ENCODE measurements at regions not wholly inside any gene's neighbourhood (a gene's known extent, or its start where the extent isn't known, plus 50 kb on each side); places are given as distances from the start of the nearest gene placed in this dataset.
"Not testable (repeated sequence)": the region's sequence is repeated elsewhere in the genome, so short reads cannot be mapped to it uniquely, and the experiment has no call there.

GRCh38 chr3:34650131-34650530 is 851.7 kb downstream of the PDCD6IP start:
- no peak overlapping the region for H3K4me3 ChIP-seq (ENCODE audit: low read depth in 1 of 2, low read length in 2 of 2)
- no peaks in the 10 kb centered on the region for H3K9me3 ChIP-seq (ENCODE audit: control insufficient read depth in 1 of 2, low read length in 2 of 2)
- H3K9ac ChIP-seq (ENCODE audit: low read depth in 1 of 2, low read length in 2 of 2): no peak overlapping the region
- H3K27ac ChIP-seq (ENCODE audit: low read depth, low read length): no peak overlapping the region
- H3K27me3 ChIP-seq (ENCODE audit: control insufficient read depth in 1 of 2, insufficient read depth in 2 of 2, low read length in 2 of 2): no peaks in the 10 kb centered on the region
- H3K4me1 ChIP-seq (ENCODE audit: control insufficient read depth in 1 of 2, insufficient read depth in 2 of 2, low read length in 2 of 2): no peaks in the 10 kb centered on the region
- no peaks in the 10 kb centered on the region for H3K36me3 ChIP-seq (ENCODE audit: control insufficient read depth in 1 of 2, insufficient read depth in 2 of 2, low read length in 2 of 2)

GRCh38 chr3:34668915-34669314 is 870.5 kb downstream of the PDCD6IP start:
- H3K4me3 ChIP-seq (ENCODE audit: low read depth in 1 of 2, low read length in 2 of 2): no peak overlapping the region
- no peak overlapping the region for H3K9ac ChIP-seq (ENCODE audit: low read depth in 1 of 2, low read length in 2 of 2)
- H3K27me3 ChIP-seq (ENCODE audit: control insufficient read depth in 1 of 2, insufficient read depth in 2 of 2, low read length in 2 of 2): no peaks in the 10 kb centered on the region
- H3K36me3 ChIP-seq (ENCODE audit: control insufficient read depth in 1 of 2, insufficient read depth in 2 of 2, low read length in 2 of 2): no peaks in the 10 kb centered on the region
- no peak overlapping the region for H3K27ac ChIP-seq (ENCODE audit: low read depth, low read length)
- no peaks in the 10 kb centered on the region for H3K4me1 ChIP-seq (ENCODE audit: control insufficient read depth in 1 of 2, insufficient read depth in 2 of 2, low read length in 2 of 2)
- H3K9me3 ChIP-seq (ENCODE audit: control insufficient read depth in 1 of 2, low read length in 2 of 2): no peaks in the 10 kb centered on the region

- H3K27ac ChIP-seq (ENCODE audit: low read depth, low read length): no peak overlapping the region
- no peaks in the 10 kb centered on the region for H3K36me3 ChIP-seq (ENCODE audit: control insufficient read depth in 1 of 2, insufficient read depth in 2 of 2, low read length in 2 of 2)
- no peak overlapping the region for H3K4me3 ChIP-seq (ENCODE audit: low read depth in 1 of 2, low read length in 2 of 2)
- no peaks in the 10 kb centered on the region for H3K4me1 ChIP-seq (ENCODE audit: control insufficient read depth in 1 of 2, insufficient read depth in 2 of 2, low read length in 2 of 2)
- no peaks in the 10 kb centered on the region for H3K9me3 ChIP-seq (ENCODE audit: control insufficient read depth in 1 of 2, low read length in 2 of 2)
- no peaks in the 10 kb centered on the region for H3K27me3 ChIP-seq (ENCODE audit: control insufficient read depth in 1 of 2, insufficient read depth in 2 of 2, low read length in 2 of 2)
- no peak overlapping the region for H3K9ac ChIP-seq (ENCODE audit: low read depth in 1 of 2, low read length in 2 of 2)
Observed at GRCh38 chr3:34669490-34669889, 871.1 kb downstream of the PDCD6IP start.

DNA sequence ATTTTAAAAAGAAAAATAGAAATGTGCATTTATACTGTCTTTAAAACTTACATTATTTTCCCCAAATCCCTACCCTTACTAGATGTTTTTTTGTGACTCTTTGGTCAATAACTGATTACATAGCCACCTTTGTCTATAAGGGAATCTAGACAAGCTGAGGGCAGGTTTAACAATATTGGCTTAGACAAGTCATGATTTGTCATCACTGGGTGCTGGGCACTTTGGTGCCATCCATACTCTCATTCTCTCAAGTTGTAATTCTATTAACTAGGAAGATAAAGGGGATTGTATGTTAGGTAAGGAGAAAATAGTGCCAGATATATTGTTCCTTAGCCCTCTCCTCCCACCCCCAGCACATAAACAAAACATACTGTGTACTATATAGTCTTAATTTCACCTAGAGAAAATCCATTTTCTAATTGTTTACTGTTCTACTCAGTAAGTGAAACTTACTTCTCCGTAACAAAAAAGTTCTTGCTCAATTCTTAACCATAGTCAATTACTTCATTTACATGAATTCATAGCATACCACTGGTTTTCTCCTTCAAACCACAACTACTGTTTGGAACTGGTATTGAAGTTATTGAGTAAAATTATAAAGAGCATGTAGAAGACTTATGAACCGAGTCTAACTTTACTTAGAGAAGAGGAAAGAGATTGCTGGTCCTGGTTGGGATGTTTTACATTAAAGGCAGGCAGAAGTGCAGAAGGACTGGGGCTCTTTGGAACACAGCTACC is 877.1 kb downstream of the PDCD6IP start:
- Histone ChIP-seq H3K27ac (ENCODE audit: low read depth, low read length) (no peak overlapping the region), H3K9ac (ENCODE audit: low read depth in 1 of 2, low read length in 2 of 2) (no peak overlapping the region), H3K4me1 (ENCODE audit: control insufficient read depth in 1 of 2, insufficient read depth in 2 of 2, low read length in 2 of 2) (no peaks in the 10 kb centered on the region), H3K9me3 (ENCODE audit: control insufficient read depth in 1 of 2, low read length in 2 of 2) (peaks cover 0 to 3% of the 10 kb centered on the region in 2 donors), H3K36me3 (ENCODE audit: control insufficient read depth in 1 of 2, insufficient read depth in 2 of 2, low read length in 2 of 2) (no peaks in the 10 kb centered on the region), H3K4me3 (ENCODE audit: low read depth in 1 of 2, low read length in 2 of 2) (no peak overlapping the region), H3K27me3 (ENCODE audit: control insufficient read depth in 1 of 2, insufficient read depth in 2 of 2, low read length in 2 of 2) (no peaks in the 10 kb centered on the region)

GRCh38 chr3:34676436-34676835 is 878.0 kb downstream of the PDCD6IP start:
- Histone ChIP-seq H3K27ac (ENCODE audit: low read depth, low read length) (no peak overlapping the region), H3K9ac (ENCODE audit: low read depth in 1 of 2, low read length in 2 of 2) (no peak overlapping the region), H3K4me3 (ENCODE audit: low read depth in 1 of 2, low read length in 2 of 2) (no peak overlapping the region), H3K36me3 (ENCODE audit: control insufficient read depth in 1 of 2, insufficient read depth in 2 of 2, low read length in 2 of 2) (no peaks in the 10 kb centered on the region), H3K9me3 (ENCODE audit: control insufficient read depth in 1 of 2, low read length in 2 of 2) (peaks cover 0 to 3% of the 10 kb centered on the region in 2 donors), H3K27me3 (ENCODE audit: control insufficient read depth in 1 of 2, insufficient read depth in 2 of 2, low read length in 2 of 2) (no peaks in the 10 kb centered on the region), H3K4me1 (ENCODE audit: control insufficient read depth in 1 of 2, insufficient read depth in 2 of 2, low read length in 2 of 2) (no peaks in the 10 kb centered on the region)

GRCh38 chr3:34678575-34678974 is 880.1 kb downstream of the PDCD6IP start:
- no peak overlapping the region for H3K4me3 ChIP-seq (ENCODE audit: low read depth in 1 of 2, low read length in 2 of 2)
- H3K27me3 ChIP-seq (ENCODE audit: control insufficient read depth in 1 of 2, insufficient read depth in 2 of 2, low read length in 2 of 2): no peaks in the 10 kb centered on the region
- H3K4me1 ChIP-seq (ENCODE audit: control insufficient read depth in 1 of 2, insufficient read depth in 2 of 2, low read length in 2 of 2): no peaks in the 10 kb centered on the region
- H3K9me3 ChIP-seq (ENCODE audit: control insufficient read depth in 1 of 2, low read length in 2 of 2): peaks cover 0 to 3% of the 10 kb centered on the region in 2 donors
- H3K27ac ChIP-seq (ENCODE audit: low read depth, low read length): no peak overlapping the region
- H3K36me3 ChIP-seq (ENCODE audit: control insufficient read depth in 1 of 2, insufficient read depth in 2 of 2, low read length in 2 of 2): no peaks in the 10 kb centered on the region
- H3K9ac ChIP-seq (ENCODE audit: low read depth in 1 of 2, low read length in 2 of 2): no peak overlapping the region

DNA sequence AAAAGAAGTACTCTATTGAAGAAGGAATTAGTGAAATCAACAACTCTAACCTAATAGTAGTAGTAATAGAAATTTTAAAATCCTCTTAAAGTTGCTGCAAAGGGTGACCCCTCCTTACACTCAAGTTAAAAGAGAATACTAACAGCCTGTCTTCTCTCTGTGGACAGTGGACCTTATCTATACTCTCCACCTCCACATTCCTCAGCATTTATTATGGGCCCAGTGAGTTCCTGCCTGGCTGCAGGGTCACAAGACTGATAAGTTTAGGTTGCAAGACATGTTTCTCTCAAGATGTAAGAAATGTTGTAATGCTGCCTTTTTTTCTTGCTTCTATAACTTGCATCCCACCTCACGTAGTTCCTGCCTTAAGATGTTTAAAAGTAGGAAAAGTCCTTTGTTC is 880.6 kb downstream of the PDCD6IP start:
- not testable (repeated sequence) for H3K4me1 ChIP-seq (ENCODE audit: control insufficient read depth in 1 of 2, insufficient read depth in 2 of 2, low read length in 2 of 2); H3K36me3 ChIP-seq (ENCODE audit: control insufficient read depth in 1 of 2, insufficient read depth in 2 of 2, low read length in 2 of 2); H3K27ac ChIP-seq (ENCODE audit: low read depth, low read length); H3K27me3 ChIP-seq (ENCODE audit: control insufficient read depth in 1 of 2, insufficient read depth in 2 of 2, low read length in 2 of 2); H3K4me3 ChIP-seq (ENCODE audit: low read depth in 1 of 2, low read length in 2 of 2); H3K9ac ChIP-seq (ENCODE audit: low read depth in 1 of 2, low read length in 2 of 2); H3K9me3 ChIP-seq (ENCODE audit: control insufficient read depth in 1 of 2, low read length in 2 of 2)

GRCh38 chr3:34683851-34684250 is 885.4 kb downstream of the PDCD6IP start:
- Histone ChIP-seq H3K9me3 (ENCODE audit: control insufficient read depth in 1 of 2, low read length in 2 of 2) (peaks cover 0 to 3% of the 10 kb centered on the region in 2 donors), H3K9ac (ENCODE audit: low read depth in 1 of 2, low read length in 2 of 2) (no peak overlapping the region), H3K27me3 (ENCODE audit: control insufficient read depth in 1 of 2, insufficient read depth in 2 of 2, low read length in 2 of 2) (no peaks in the 10 kb centered on the region), H3K4me3 (ENCODE audit: low read depth in 1 of 2, low read length in 2 of 2) (no peak overlapping the region), H3K27ac (ENCODE audit: low read depth, low read length) (no peak overlapping the region), H3K4me1 (ENCODE audit: control insufficient read depth in 1 of 2, insufficient read depth in 2 of 2, low read length in 2 of 2) (no peaks in the 10 kb centered on the region), H3K36me3 (ENCODE audit: control insufficient read depth in 1 of 2, insufficient read depth in 2 of 2, low read length in 2 of 2) (no peaks in the 10 kb centered on the region)

- H3K9ac ChIP-seq (ENCODE audit: low read depth in 1 of 2, low read length in 2 of 2): no peak overlapping the region
- no peak overlapping the region for H3K4me3 ChIP-seq (ENCODE audit: low read depth in 1 of 2, low read length in 2 of 2)
- H3K9me3 ChIP-seq (ENCODE audit: control insufficient read depth in 1 of 2, low read length in 2 of 2): no peaks in the 10 kb centered on the region
- no peak overlapping the region for H3K27ac ChIP-seq (ENCODE audit: low read depth, low read length)
- no peaks in the 10 kb centered on the region for H3K36me3 ChIP-seq (ENCODE audit: control insufficient read depth in 1 of 2, insufficient read depth in 2 of 2, low read length in 2 of 2)
- H3K4me1 ChIP-seq (ENCODE audit: control insufficient read depth in 1 of 2, insufficient read depth in 2 of 2, low read length in 2 of 2): no peaks in the 10 kb centered on the region
- no peaks in the 10 kb centered on the region for H3K27me3 ChIP-seq (ENCODE audit: control insufficient read depth in 1 of 2, insufficient read depth in 2 of 2, low read length in 2 of 2)
Observed at GRCh38 chr3:34686541-34686940, 888.1 kb downstream of the PDCD6IP start.

GRCh38 chr3:34687671-34688070 is 889.2 kb downstream of the PDCD6IP start:
- Histone ChIP-seq H3K27me3 (ENCODE audit: control insufficient read depth in 1 of 2, insufficient read depth in 2 of 2, low read length in 2 of 2) (no peaks in the 10 kb centered on the region), H3K4me3 (ENCODE audit: low read depth in 1 of 2, low read length in 2 of 2) (no peak overlapping the region), H3K4me1 (ENCODE audit: control insufficient read depth in 1 of 2, insufficient read depth in 2 of 2, low read length in 2 of 2) (no peaks in the 10 kb centered on the region), H3K9ac (ENCODE audit: low read depth in 1 of 2, low read length in 2 of 2) (no peak overlapping the region), H3K9me3 (ENCODE audit: control insufficient read depth in 1 of 2, low read length in 2 of 2) (no peaks in the 10 kb centered on the region), H3K36me3 (ENCODE audit: control insufficient read depth in 1 of 2, insufficient read depth in 2 of 2, low read length in 2 of 2) (no peaks in the 10 kb centered on the region), H3K27ac (ENCODE audit: low read depth, low read length) (no peak overlapping the region)
